GM12873 (cell line): ENCODE measurements at regions not wholly inside any gene's neighbourhood (a gene's known extent, or its start where the extent isn't known, plus 50 kb on each side); places are given as distances from the start of the nearest gene placed in this dataset.

Experiments
- TF ChIP-seq, protein P1 (sequence below): IDR thresholded peaks from 2 replicates; pipeline ENCODE4 v1.5.1; 2012; ENCODE audit warnings: low read depth, mild to moderate bottlenecking, moderate library complexity, low read length, control low read depth; ENCODE audit not compliant: insufficient read depth; ENCODE audit errors: missing control alignments

GRCh38 chr18:71707400-71707799 lies 836.7 kb downstream of the CBLN2 start:
- TF ChIP-seq, protein P1, sequence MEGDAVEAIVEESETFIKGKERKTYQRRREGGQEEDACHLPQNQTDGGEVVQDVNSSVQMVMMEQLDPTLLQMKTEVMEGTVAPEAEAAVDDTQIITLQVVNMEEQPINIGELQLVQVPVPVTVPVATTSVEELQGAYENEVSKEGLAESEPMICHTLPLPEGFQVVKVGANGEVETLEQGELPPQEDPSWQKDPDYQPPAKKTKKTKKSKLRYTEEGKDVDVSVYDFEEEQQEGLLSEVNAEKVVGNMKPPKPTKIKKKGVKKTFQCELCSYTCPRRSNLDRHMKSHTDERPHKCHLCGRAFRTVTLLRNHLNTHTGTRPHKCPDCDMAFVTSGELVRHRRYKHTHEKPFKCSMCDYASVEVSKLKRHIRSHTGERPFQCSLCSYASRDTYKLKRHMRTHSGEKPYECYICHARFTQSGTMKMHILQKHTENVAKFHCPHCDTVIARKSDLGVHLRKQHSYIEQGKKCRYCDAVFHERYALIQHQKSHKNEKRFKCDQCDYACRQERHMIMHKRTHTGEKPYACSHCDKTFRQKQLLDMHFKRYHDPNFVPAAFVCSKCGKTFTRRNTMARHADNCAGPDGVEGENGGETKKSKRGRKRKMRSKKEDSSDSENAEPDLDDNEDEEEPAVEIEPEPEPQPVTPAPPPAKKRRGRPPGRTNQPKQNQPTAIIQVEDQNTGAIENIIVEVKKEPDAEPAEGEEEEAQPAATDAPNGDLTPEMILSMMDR, result no peak

DNA sequence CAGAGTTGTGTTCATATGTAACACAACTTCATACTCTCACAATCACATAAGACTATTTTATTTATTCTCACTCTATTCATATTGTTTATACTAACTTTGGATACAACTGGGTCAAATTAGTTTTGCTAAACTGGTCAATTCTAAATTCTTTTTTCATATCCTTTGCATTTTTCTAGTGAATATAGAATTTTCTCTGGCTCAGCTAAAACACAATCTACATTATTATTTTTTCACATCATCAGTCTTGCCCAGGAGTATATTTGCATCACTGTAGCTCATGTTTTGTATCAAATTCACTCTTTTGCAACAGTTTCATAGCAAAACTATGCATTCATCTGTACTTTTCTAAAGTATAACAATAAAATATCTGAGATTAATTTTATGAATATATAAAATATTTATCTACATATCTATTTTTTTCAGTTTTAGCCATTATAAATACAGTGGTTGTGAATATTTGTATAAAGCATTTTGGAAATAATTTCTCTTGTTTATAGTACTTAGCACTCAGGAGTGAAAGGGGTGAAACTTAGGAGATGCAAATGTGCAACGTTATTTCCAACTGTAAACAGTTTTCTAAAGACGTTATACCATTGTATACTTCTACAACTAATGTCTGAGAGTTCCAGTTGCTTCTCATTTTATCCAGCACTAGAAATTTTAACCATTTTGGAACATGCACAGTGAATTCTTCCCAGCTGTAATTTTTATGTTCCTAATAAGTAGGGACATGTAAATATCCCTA lies 854.6 kb downstream of the CBLN2 start:
- TF ChIP-seq, protein P1, result no peak

DNA sequence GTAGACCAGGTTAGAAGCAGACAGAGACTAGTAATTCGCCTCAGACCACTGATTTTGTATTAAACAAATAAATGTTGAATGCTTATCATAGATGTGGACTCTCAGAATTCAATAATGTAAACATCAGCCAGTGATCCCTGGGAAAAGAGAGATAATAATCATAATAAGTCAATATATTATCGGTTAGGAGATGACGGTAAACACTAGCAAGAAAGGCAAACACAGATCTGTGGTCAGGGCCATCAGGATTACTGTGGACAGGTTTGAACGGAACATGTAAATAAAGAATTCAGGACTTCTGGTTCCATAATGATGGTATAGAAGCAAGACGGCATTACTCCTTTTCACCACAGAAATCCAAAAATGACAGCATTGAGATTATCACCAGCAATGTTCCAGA lies 861.6 kb downstream of the CBLN2 start:
- TF ChIP-seq, protein P1, result no peak

DNA sequence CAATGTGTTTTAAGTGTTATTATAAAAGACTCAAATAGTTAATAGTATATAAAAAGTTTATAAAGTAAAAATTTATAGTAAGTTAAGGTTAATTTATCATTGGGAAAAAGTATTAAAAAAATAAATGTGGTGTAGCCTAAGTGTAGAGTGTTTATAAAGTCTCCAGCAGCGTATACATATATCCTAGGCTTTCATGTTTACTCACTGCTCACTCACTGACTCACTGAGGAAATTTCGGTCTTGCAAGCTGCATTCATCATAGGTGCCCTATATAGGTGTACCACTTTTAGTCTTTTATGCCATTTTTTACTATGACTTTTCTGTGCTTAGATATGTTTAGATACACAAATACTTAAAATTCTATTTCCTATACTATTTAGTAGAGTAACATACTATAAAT lies 866.0 kb downstream of the CBLN2 start:
- TF ChIP-seq, protein P1, result no peak

DNA sequence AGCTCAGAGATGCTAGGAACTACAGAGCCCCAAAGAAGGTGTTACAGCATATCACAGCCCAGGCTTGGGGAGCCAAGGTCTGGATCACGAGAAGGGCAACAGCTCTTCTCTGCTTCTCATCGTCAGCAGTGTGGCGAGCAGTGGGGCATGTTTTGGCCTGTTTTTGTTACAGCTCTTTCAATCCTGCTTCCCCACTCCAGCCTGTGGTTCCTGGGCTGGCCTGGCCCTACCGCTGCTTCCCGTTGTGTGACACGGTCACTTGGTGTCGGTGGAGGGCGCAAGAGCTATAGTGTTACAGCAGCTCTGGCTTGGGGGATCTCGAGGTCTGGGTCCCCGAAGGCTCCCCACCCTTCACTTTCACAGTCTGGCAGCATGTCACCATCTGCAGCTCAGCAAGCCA lies 870.2 kb downstream of the CBLN2 start:
- TF ChIP-seq, protein P1, result no peak

- TF ChIP-seq, protein P1, result no peak
Observed at GRCh38 chr18:71673498-71673897, 870.6 kb downstream of the CBLN2 start.

GRCh38 chr18:71666481-71666880 lies 877.7 kb downstream of the CBLN2 start:
- TF ChIP-seq, protein P1, result no peak

GRCh38 chr18:71665131-71665530 lies 879.0 kb downstream of the CBLN2 start:
- TF ChIP-seq, protein P1, result no peak
